Endothelial cell of hepatic sinusoid (primary cell): ENCODE measurements at regions not wholly inside any gene's neighbourhood (a gene's known extent, or its start where the extent isn't known, plus 50 kb on each side); places are given as distances from the start of the nearest gene placed in this dataset.

Experiments used
- in situ Hi-C: cut with HindIII; loops from 2 replicates; pipeline ENCODE4 v1.10.0; 2017; ENCODE audit warnings: low sequenced_read_pairs

GRCh38 chr3:18837137-18837755 lies 311.1 kb upstream of the KCNH8 start:
- in situ Hi-C loops = no loop called here

- in situ Hi-C loops = no loop called here
These were observed 313.3 kb upstream of the KCNH8 start for GRCh38 chr3:18835021-18835420.

DNA sequence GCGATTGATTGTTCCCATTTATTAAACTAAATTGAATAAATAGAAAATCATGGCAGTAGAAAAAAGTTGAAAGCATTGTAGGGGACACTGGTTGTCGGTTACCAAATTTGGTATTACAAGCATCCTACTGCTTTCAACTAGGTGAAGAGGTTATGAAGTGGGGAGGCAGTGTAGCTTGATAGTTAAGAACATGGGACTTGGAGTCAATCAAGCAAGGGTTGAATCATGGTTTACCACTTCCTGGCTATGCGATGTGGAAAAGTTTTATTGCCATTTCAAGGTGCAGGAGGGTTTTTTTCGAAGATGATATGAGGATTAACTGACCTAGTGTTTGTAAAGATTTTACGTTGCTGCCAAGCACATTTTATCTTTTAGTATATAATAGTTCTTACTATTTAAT lies 318.2 kb upstream of the KCNH8 start:
- in situ Hi-C loops = no loop called here

GRCh38 chr3:18828637-18829036 lies 319.7 kb upstream of the KCNH8 start:
- in situ Hi-C loops = no loop called here

GRCh38 chr3:18827664-18828063 lies 320.6 kb upstream of the KCNH8 start:
- in situ Hi-C loops = no loop called here

- in situ Hi-C loops = no loop called here
These were observed 322.6 kb upstream of the KCNH8 start for GRCh38 chr3:18825665-18826064.

- in situ Hi-C loops = loop anchor here (5.0 kb wide), 1 partner anchor 56 kb away; no protein-coding TSS in a partner anchor
These were observed 335.0 kb upstream of the KCNH8 start for GRCh38 chr3:18813300-18813699.

- in situ Hi-C loops = loop anchor here (5.0 kb wide), 1 partner anchor 55 kb away; no protein-coding TSS in a partner anchor
These were observed 336.0 kb upstream of the KCNH8 start for GRCh38 chr3:18812316-18812715.

- in situ Hi-C loops = loop anchor here (5.0 kb wide), 1 partner anchor 53 kb away; no protein-coding TSS in a partner anchor
These were observed 338.0 kb upstream of the KCNH8 start for GRCh38 chr3:18810306-18810661.

DNA sequence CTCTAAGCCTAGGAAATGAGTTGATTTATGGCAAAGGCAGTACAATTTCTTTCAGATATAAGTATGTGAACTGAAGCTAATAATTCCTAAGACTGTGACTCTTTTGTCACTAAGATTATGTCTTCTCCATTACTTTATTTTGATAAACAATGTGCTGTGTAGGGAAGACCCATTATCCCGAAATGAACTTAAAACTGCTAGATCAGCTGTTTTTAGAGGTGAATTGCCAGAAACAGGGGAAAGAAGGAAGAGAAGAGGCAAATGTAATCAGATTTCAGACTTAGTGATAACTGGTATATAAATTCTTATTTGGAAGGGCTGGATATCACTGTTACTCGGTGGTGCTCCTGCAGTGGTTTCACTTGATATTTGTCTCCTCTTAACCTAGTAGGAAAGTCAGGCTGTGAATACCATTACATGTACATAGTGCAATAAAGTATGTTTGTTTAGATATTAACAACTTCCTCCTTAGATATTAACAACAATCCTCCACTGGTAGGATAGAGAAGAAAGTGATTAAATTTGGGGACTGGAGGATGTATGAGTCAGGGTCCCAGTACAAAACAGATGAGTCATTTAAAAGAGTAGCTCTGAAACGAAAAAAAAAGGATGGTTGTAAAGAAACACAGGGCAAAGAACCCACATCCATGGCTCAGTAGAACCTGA lies 338.5 kb upstream of the KCNH8 start:
- in situ Hi-C loops = loop anchor here (5.0 kb wide), 1 partner anchor 52 kb away; no protein-coding TSS in a partner anchor

DNA sequence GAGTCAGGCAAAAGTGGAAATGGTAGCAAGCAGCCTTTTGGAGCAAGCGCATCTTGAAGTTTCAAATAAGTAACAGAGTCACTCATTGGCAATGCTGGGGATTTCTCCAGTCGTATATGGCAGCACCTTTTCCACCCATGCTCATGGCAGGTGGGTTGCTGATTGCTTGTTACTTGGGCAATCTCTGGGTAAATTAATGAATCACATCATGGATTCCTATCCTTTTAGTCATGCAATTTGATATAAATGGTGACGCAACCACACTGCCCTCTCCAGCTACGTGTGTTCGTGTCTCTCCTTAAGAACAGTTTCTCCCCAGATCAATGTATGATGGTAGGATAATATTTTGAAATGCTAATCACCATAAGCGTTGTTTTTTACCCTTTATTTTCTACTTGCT lies 339.9 kb upstream of the KCNH8 start:
- in situ Hi-C loops = no loop called here

- in situ Hi-C loops = no loop called here
These were observed 340.7 kb upstream of the KCNH8 start for GRCh38 chr3:18807593-18807992.

GRCh38 chr3:18806633-18807032 lies 341.7 kb upstream of the KCNH8 start:
- in situ Hi-C loops = no loop called here

GRCh38 chr3:18797378-18797777 lies 350.9 kb upstream of the KCNH8 start:
- in situ Hi-C loops = no loop called here

- in situ Hi-C loops = no loop called here
These were observed 353.2 kb upstream of the KCNH8 start for GRCh38 chr3:18795078-18795477.

DNA sequence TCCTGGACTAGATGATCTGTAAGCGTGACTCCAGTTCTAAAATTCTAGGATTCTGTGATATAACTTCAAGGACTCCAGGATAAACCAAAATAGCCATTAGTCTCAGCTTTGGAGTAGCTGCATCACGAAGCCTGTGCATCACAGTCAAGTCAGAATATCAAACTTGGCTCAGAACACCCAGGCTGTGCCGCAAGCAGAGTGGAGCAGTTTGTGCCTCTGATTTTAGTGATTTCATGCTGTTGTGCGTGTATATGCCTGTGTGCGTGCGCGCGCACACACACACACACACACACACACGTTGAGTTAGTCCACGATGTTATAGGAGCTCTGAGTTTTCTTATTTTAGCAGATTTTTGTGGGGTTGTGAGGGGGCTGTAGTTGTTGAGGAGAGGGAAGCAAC lies 356.6 kb upstream of the KCNH8 start:
- in situ Hi-C loops = no loop called here

- in situ Hi-C loops = no loop called here
These were observed 357.1 kb upstream of the KCNH8 start for GRCh38 chr3:18791182-18791581.

DNA sequence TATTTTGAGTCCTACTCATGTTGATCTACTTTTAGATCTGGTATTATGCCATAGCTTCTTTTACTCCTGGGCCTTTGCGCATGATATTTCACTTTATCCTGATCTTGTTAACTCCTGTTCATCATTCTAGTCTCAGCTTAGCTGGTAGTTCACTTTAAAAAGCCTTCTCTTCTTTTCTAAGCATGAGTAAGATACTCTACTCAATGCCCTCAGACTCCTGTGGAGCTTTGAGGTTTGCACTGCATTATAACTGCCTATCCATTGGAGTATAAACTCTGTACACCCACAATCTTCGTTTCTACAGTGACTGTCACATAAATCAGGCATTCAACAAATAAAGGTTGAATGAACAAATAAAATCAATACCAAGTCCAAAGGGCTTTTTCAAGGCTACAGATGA lies 357.9 kb upstream of the KCNH8 start:
- in situ Hi-C loops = no loop called here

- in situ Hi-C loops = no loop called here
These were observed 358.6 kb upstream of the KCNH8 start for GRCh38 chr3:18789734-18790133.

DNA sequence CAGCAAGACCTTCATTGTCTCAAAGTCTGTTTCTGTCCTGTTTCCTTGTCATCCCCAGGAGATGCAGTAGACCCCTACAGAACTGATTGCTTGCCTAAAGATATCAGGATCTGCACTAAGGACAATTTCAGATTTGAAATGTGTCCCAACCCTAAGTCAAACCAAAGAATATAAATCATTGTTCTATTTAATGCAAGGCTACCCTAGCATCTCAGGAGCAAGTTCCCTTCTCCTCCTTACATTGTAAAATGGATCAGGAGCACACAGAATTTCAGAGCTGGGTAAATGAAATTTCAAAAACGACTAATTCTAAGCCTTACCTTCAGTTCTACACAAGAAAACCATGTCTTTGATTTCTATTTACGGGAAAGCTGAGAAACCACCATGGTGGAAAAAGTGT lies 360.9 kb upstream of the KCNH8 start:
- in situ Hi-C loops = no loop called here

DNA sequence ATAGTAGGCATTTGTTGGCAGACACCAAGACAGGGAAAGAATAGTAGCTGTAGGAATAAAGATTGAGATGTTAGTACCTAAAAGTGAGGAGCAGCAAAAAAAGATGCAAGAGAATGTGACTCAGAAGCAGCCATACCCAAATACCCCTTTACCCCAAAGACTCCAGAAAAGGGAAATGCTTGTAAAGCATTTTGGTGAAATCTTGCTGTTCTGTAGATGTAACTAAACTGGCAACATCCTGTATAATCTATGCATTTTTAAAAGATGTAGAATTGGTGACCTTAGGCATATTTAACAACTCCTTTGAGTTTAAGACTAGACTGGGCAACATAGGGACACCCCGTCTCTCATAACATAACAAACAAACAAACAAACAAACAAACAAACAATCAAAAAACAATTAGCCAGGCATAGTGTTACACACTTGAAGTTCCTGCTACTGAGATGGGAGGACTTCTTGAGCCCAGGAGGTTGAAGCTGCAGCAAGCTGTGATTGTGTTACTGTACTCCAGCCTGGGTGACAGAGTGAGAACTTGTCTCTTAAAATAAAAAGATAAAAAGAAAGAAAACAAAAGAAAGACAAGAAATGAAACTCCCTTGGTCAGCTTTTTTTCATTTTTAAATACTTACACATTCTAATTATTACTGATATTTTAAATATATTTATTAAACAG lies 361.5 kb upstream of the KCNH8 start:
- in situ Hi-C loops = no loop called here

DNA sequence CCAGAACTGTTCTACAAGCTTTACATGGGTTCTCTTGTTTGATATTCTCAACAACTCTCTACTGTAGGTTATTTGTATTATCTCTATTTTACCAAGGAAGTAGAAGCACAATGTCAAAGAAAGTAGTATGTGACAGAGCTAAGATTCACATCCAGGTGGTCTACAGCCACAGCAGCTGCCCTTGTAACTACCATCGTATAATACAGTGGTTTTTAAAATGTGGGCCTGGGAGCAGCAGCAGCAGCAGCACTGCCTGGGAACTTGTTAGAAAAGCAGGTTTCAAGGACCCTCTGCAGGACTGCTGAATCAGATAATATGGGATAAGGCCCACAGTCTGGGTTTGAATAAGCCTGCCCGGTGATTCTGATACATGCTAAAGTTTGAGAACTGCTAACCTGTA lies 357.1 kb upstream of the SATB1 start:
- in situ Hi-C loops = no loop called here
